Endothelial cell of umbilical vein (primary cell): ENCODE measurements at regions not wholly inside any gene's neighbourhood (a gene's known extent, or its start where the extent isn't known, plus 50 kb on each side); places are given as distances from the start of the nearest gene placed in this dataset.

Experiments
- BruUV-seq: library from RNA; stranded (reverse); fragments of 400-500 nt; replicated peaks from 2 replicates; lab custom pipeline; 2021; lab: Mats Ljungman, UMichigan
- CTCF ChIA-PET: fragments of 300-600, 350-600 bp; sonication (Branson Sonifier 250); formaldehyde crosslinking; loops from one replicate; lab custom pipeline; 2021; ENCODE audit warnings: antibody characterized with exemption, inconsistent platforms; lab: Charles Lee
- POLR2A ChIA-PET: fragments of 300-600, 350-600 bp; sonication (Branson Sonifier 250); formaldehyde crosslinking; loops from one replicate; lab custom pipeline; 2021; ENCODE audit warnings: antibody characterized with exemption, inconsistent platforms; lab: Charles Lee
- DNase-seq: peaks from one replicate; pipeline ENCODE4 v3.0.0-alpha.2; 2011; ENCODE audit warnings: low read depth, low spot score
- FAIRE-seq: peaks from 2 replicates; lab custom pipeline; 2011; peaks lifted over from hg19 to GRCh38; lab: Jason Lieb, UNC
- H2AFZ ChIP-seq: 2 replicates; pipeline ENCODE4 v1.6.0; 2012; ENCODE audit warnings: low read depth, low read length, control low read depth, inconsistent platforms
- H3K27ac ChIP-seq: 2 replicates; pipeline ENCODE4 v1.5.1; 2011; ENCODE audit warnings: low read depth, mild to moderate bottlenecking, control low read depth, low read length, moderate library complexity; ENCODE audit not compliant: insufficient read depth
- H3K27me3 ChIP-seq, 2 experiments: 2 replicates each; pipeline versions ENCODE4 v1.6.0 to v1.6.1; 2011; ENCODE audit warnings: low read length in 2 of 2, mixed read lengths in 1 of 2; ENCODE audit not compliant: control insufficient read depth in 2 of 2, insufficient read depth in 2 of 2
- H3K36me3 ChIP-seq, 2 experiments: 2 replicates in 1 of 2; 3 replicates in 1 of 2; pipeline ENCODE4 v1.5.1; 2011; ENCODE audit warnings: low read length in 2 of 2, mild to moderate bottlenecking in 1 of 2, moderate library complexity in 1 of 2; ENCODE audit not compliant: control insufficient read depth in 2 of 2, insufficient read depth in 2 of 2; ENCODE audit errors: extremely low read depth in 1 of 2
- H3K4me1 ChIP-seq: 3 replicates; pipeline ENCODE4 v1.5.1; 2011; ENCODE audit warnings: mild to moderate bottlenecking, low read length; ENCODE audit not compliant: control insufficient read depth, insufficient read depth; ENCODE audit errors: extremely low read depth
- H3K4me2 ChIP-seq: 2 replicates; pipeline ENCODE4 v1.6.1; 2011; ENCODE audit warnings: low read length, control low read depth, mixed read lengths; ENCODE audit not compliant: insufficient read depth
- H3K4me3 ChIP-seq, 3 experiments: fragments of 200-600 bp in 1 of 3; sonication (generic), shearing (Covaris generic) in 1 of 3; replicated peaks in 1 of 3; 2 replicates each; pipeline ENCODE4 v1.5.1; 2011 to 2016; ENCODE audit warnings: control low read depth in 3 of 3, low read length in 3 of 3, mild to moderate bottlenecking in 2 of 3, inconsistent platforms in 1 of 3, low read depth in 1 of 3, moderate library complexity in 1 of 3; ENCODE audit not compliant: insufficient read depth in 1 of 3
- H3K79me2 ChIP-seq: 2 replicates; pipeline ENCODE4 v1.6.0; 2012; ENCODE audit warnings: low read length, inconsistent platforms; ENCODE audit not compliant: control insufficient read depth, insufficient read depth
- H3K9ac ChIP-seq: replicated peaks from 2 replicates; pipeline ENCODE3; 2011; ENCODE audit warnings: low read length, control low read depth; ENCODE audit not compliant: insufficient read depth; ENCODE audit errors: extremely low read depth
- H3K9me1 ChIP-seq: replicated peaks from 3 replicates; pipeline ENCODE4 v1.6.0; 2011; ENCODE audit warnings: mild to moderate bottlenecking, low read length; ENCODE audit not compliant: control insufficient read depth, insufficient read depth; ENCODE audit errors: extremely low read depth
- H3K9me3 ChIP-seq: replicated peaks from 2 replicates; pipeline ENCODE4 v1.5.1; 2012; ENCODE audit warnings: low read length, inconsistent platforms; ENCODE audit not compliant: control insufficient read depth, insufficient read depth
- H4K20me1 ChIP-seq: replicated peaks from 2 replicates; pipeline ENCODE3; 2011; ENCODE audit warnings: mild to moderate bottlenecking, low read length; ENCODE audit not compliant: control insufficient read depth, insufficient read depth; ENCODE audit errors: extremely low read depth
- CTCF ChIP-seq, 2 donors: IDR thresholded peaks; 1 replicate in 1 of 2; 2 replicates in 1 of 2; pipeline ENCODE4 v1.5.1; 2011; ENCODE audit warnings: low read length in 2 of 2, mild to moderate bottlenecking in 2 of 2, moderate library complexity in 2 of 2, control low read depth in 1 of 2, inconsistent platforms in 1 of 2, low read depth in 1 of 2; ENCODE audit not compliant: insufficient read depth in 1 of 2; ENCODE audit errors: extremely low read depth in 1 of 2
- EZH2 ChIP-seq: IDR thresholded peaks from 2 replicates; pipeline ENCODE4 v1.6.1; 2012; ENCODE audit warnings: borderline replicate concordance, low read depth, mild to moderate bottlenecking, moderate library complexity, low read length, inconsistent platforms; ENCODE audit not compliant: severe bottlenecking
- FOS ChIP-seq: IDR thresholded peaks from 2 replicates; pipeline ENCODE4 v1.6.1; 2011; ENCODE audit warnings: mild to moderate bottlenecking, low read length, moderate library complexity, borderline replicate concordance; ENCODE audit not compliant: insufficient read depth
- GATA2 ChIP-seq: IDR thresholded peaks from 2 replicates; pipeline ENCODE4 v1.7.0; 2011; ENCODE audit warnings: low read depth, mild to moderate bottlenecking, moderate library complexity, mixed read lengths, low read length; ENCODE audit not compliant: insufficient read length, insufficient read depth
- JUN ChIP-seq: IDR thresholded peaks from 2 replicates; pipeline ENCODE4 v1.6.1; 2011; ENCODE audit warnings: borderline replicate concordance, low read depth; ENCODE audit not compliant: insufficient read length, insufficient read depth
- MYC ChIP-seq: IDR thresholded peaks from one replicate; pipeline ENCODE4 v1.6.1; 2011; ENCODE audit warnings: mild to moderate bottlenecking, low read depth, low read length
- POLR2A ChIP-seq: IDR thresholded peaks from 2 replicates; pipeline ENCODE4 v1.6.1; 2012; ENCODE audit warnings: low read depth, mild to moderate bottlenecking, control low read depth, low read length
- dilution Hi-C: fragments of 300-500 bp; cut with MboI; formaldehyde crosslinking; loops from one replicate; pipeline ENCODE4 v1.15.0; 2019; ENCODE audit warnings: low sequenced_read_pairs; ENCODE audit not compliant: extremely low pct_ligation_motif_present
- intact Hi-C: fragments of 100-400 bp; cut with micrococcal nuclease; formaldehyde crosslinking; loops from one replicate; pipeline ENCODE4 v1.10.0; 2022
- TF ChIP-seq, protein P1 (sequence below): IDR thresholded peaks from 2 replicates; pipeline ENCODE4 v1.6.1; 2011; ENCODE audit not compliant: insufficient read depth, insufficient read length

- Histone ChIP-seq H3K9ac (no peak overlapping the region), H3K27ac (no peak overlapping the region), H4K20me1 (no peaks in the 10 kb centered on the region), H3K4me2 (no peak overlapping the region), H3K9me3 (peaks cover 2% of the 10 kb centered on the region), H3K4me1 (peaks cover 2% of the 10 kb centered on the region), H3K9me1 (no peaks in the 10 kb centered on the region), H3K27me3 (no peaks in the 10 kb centered on the region), H3K79me2 (no peaks in the 10 kb centered on the region), H3K4me3 (no peak overlapping the region), H3K36me3 (no peaks in the 10 kb centered on the region), H2AFZ (no peak overlapping the region)
- intact Hi-C loops (no loop called here), dilution Hi-C loops (no loop called here)
- no TSS peak for BruUV-seq
- ChIA-PET POLR2A (no interaction called here), CTCF (no interaction called here)
- no peak for FAIRE-seq
- TF ChIP-seq, protein P1, sequence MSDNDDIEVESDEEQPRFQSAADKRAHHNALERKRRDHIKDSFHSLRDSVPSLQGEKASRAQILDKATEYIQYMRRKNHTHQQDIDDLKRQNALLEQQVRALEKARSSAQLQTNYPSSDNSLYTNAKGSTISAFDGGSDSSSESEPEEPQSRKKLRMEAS: no peak
- TF ChIP-seq CTCF (IDR thresholded peaks at IDR 0.05; ENCODE audit: extremely low read depth in 1 of 2, insufficient read depth in 1 of 2, low read depth in 1 of 2, low read length in 2 of 2): no peak
- TF ChIP-seq MYC: no peak
- no peak for TF ChIP-seq POLR2A
- TF ChIP-seq EZH2: no peak
- no peak for TF ChIP-seq JUN
- TF ChIP-seq GATA2: no peak
- no peak for DNase-seq
These were observed 340.4 kb upstream of the RGMB start for GRCh38 chr5:98433022-98433421.

- ChIA-PET POLR2A (no interaction called here), CTCF (no interaction called here)
- no peak overlapping the region for H3K27ac ChIP-seq
- peaks cover 2% of the 10 kb centered on the region for H3K9me3 ChIP-seq
- DNase-seq: no peak
- dilution Hi-C loops: no loop called here
- H3K27me3 ChIP-seq: no peaks in the 10 kb centered on the region
- H3K9ac ChIP-seq: no peak overlapping the region
- no peak overlapping the region for H3K4me3 ChIP-seq
- H4K20me1 ChIP-seq: no peaks in the 10 kb centered on the region
- BruUV-seq: no TSS peak
- intact Hi-C loops: no loop called here
- H2AFZ ChIP-seq: no peak overlapping the region
- no peaks in the 10 kb centered on the region for H3K36me3 ChIP-seq
- H3K9me1 ChIP-seq: no peaks in the 10 kb centered on the region
- TF ChIP-seq, protein P1: no peak
- TF ChIP-seq GATA2: no peak
- peak; percentile 81 for TF ChIP-seq FOS
- peaks cover 2% of the 10 kb centered on the region for H3K4me1 ChIP-seq
- FAIRE-seq: no peak
- peak overlapping the region; percentile 17 for H3K4me2 ChIP-seq
- H3K79me2 ChIP-seq: no peaks in the 10 kb centered on the region
These were observed 339.8 kb upstream of the RGMB start for GRCh38 chr5:98433673-98434072.
